Stimulated activated CD4-positive, alpha-beta T cell treated with anti-CD3 and anti-CD28 coated beads, Interleukin-4, amount 100 ng/mL, for 4 hours (primary cell): ENCODE measurements at regions not wholly inside any gene's neighbourhood (a gene's known extent, or its start where the extent isn't known, plus 50 kb on each side); places are given as distances from the start of the nearest gene placed in this dataset.

ENCODE experiments used
- DNase-seq, 2 experiments: peaks; one replicate each; pipeline ENCODE4 v3.0.0-alpha.2; 2020

GRCh38 chr2:191515551-191515950 is 162.4 kb upstream of the NABP1 start:
- no peak for DNase-seq

DNA sequence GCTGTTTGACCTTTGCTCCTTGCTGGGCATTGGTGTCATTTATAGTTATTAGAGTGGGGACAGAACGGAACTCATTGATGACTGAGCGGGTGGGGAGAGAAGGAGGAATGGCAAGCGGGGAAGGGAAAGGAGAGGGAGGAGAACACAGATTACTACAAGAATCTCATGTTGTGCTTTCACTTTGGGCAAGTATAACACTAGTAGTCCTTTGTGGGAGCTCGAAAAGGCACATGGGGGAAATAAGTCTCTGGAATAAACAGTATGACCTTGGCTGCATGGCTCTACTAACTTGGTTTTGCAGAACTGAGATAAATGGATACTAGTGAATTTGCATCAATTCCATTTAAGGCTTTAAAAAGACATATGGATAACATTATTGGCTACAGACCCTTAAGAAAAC is 161.7 kb upstream of the NABP1 start:
- no peak for DNase-seq

DNA sequence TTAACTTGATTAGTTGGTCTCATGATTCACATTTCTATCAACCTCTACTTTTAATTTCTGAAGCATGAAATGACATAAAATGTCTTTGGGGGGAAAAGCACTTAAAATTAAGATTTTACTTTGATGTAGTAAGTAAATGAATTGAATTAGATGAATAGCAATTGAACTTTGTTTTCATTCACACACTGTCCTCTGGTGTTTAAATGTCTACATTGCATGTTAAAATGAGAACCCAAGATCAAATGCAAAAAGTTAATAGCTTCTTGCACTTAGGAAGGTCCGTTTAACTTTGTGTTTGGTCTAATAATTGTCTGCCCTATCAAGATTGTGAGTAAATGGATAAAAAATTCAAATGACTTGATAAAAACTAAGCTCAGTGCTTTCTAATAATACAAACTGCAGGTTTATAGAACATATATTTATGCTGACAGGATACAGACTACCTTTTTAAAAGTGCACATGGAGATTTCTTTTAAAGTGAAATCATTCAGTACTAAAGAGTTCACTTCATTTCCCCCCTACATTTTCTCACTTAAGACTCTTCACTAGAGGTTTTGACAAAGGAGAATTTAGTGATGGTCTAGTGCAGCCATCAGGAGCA is 156.2 kb upstream of the NABP1 start:
- DNase-seq = no peak

- no peak for DNase-seq
Measured at GRCh38 chr2:191522478-191523120, 155.3 kb upstream of the NABP1 start.

DNA sequence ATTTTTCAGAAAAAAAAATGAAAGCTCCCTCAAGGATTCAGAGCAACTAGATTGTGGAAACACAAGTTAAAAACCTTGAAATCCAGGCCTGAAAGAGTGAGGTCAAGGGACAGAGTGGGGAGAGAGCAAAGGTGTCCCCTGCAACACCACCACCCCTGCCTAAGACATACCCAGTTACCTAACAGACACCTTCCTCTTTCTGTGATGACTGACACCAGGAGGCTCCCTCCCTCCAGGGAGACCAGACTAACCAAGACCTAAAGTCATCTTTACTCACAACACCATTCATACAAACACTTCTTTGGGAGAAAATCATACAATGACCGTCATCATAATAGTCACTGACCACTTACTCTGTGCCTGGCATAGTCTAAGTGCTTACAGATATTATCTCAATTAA is 151.8 kb upstream of the NABP1 start:
- no peak for DNase-seq

- no peak for DNase-seq
Measured at GRCh38 chr2:191526536-191526935, 151.4 kb upstream of the NABP1 start.

GRCh38 chr2:191526953-191527556 is 150.9 kb upstream of the NABP1 start:
- DNase-seq = no peak

- DNase-seq = no peak
Measured at GRCh38 chr2:191530618-191531017, 147.3 kb upstream of the NABP1 start.

- DNase-seq = no peak
Measured at GRCh38 chr2:191533693-191534180, 144.2 kb upstream of the NABP1 start.

DNA sequence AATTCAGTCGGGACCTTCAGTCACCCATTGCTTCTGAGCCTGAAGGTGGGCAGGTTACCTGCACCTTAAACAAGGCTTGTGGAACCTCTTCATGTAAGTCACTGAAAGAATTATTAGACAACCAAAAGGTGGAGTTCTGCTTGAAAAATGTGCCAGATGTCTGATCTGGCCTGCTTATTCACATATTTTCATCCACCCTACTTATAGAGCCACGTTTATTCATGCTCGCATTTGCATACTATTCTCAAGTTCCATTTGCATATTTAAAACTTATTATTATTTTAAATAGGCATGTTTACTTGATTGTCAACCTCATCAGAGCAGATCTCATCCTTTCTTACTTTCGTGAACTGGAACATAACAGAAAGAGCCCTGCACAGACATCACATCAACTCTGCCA is 140.0 kb upstream of the NABP1 start:
- DNase-seq = no peak

GRCh38 chr2:191538334-191538903 is 139.5 kb upstream of the NABP1 start:
- DNase-seq = no peak

DNA sequence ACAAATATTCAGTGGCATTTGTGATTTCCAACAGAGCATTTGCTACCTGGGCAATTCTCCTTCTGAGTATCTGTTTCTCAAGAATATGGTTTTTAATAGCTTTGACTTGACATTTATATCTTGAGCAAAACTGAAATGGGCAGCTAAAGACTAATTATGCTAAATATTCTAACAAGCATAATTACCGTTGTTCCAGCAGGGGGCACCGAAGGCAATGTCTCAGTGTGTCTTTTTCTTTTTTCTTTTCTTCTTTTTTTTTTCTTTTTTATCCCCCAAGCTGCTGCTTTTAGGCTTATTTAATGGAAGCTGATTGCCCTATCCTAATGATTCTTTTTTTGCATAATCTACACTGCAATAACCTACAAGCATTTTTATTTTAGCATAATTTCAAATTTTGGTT is 138.9 kb upstream of the NABP1 start:
- no peak for DNase-seq

- no peak for DNase-seq
Measured at GRCh38 chr2:191540681-191541080, 137.3 kb upstream of the NABP1 start.

DNA sequence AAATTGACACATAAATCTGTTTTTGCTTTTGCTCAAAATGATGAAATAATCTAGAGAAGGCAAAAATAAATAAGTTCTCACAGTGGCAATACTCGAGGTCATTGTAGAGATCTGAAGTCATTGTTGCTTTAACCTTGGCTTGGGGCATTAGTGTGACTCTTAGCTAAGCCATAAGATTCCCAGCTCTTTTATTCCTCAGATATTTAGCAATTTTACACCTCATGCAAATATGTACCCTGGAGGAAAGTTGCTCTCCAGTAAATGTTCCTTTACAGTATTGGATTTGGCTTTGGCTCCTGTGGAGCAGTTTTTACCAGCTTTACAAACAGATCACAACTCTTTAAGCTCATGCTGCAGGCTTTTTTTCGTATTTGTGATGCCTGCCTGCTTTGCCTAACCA is 134.2 kb upstream of the NABP1 start:
- no peak for DNase-seq

DNA sequence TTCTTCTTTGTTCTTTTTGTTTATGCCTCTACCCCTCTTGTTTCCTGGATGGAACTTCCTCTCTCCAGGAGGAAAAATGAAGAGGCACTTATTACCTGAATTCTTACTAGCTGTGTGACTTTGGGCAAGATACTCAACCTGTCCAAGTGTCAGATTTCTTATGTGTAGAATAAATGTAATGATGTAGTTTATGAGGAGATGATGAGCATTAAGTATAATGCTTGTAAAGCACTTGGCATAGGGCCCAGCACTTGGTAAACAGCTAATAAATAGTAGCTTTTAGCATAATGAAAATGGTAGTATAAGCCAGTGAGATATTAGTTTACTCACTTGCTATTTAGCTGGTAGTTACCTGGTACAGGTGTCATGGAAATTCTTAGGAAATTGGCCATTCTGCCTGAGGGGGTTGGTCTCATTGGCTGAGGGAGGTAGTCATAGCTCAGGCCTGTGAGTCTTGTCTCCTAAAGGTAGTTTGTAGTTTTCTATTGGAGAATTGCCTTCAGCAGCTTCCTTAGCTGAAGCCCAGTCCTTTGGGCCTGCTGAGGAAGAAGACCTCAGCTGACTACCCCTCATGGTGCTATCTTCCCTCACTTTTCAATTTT is 133.4 kb upstream of the NABP1 start:
- no peak for DNase-seq

GRCh38 chr2:191545361-191545760 is 132.6 kb upstream of the NABP1 start:
- DNase-seq = no peak

- no peak for DNase-seq
Measured at GRCh38 chr2:191552066-191552465, 125.9 kb upstream of the NABP1 start.

DNA sequence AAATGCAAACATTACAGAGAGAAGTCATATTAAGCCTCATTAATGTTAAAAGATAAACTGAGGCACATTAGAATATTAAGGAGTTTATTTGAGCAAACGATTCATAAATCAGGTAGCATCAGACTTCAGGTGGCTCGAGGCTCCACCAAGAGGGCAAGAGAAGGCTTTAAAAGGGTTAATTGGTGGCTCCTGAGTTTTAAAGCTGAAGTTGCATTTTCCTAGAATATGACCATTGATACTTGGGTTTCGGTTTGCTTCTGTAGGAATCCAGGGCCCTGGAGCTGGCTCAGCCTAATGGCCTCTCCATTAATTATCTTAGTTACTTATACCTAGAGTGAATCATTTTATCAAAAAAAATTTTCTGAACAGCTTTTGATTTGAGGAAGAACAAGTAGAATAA is 123.7 kb upstream of the NABP1 start:
- no peak for DNase-seq

DNA sequence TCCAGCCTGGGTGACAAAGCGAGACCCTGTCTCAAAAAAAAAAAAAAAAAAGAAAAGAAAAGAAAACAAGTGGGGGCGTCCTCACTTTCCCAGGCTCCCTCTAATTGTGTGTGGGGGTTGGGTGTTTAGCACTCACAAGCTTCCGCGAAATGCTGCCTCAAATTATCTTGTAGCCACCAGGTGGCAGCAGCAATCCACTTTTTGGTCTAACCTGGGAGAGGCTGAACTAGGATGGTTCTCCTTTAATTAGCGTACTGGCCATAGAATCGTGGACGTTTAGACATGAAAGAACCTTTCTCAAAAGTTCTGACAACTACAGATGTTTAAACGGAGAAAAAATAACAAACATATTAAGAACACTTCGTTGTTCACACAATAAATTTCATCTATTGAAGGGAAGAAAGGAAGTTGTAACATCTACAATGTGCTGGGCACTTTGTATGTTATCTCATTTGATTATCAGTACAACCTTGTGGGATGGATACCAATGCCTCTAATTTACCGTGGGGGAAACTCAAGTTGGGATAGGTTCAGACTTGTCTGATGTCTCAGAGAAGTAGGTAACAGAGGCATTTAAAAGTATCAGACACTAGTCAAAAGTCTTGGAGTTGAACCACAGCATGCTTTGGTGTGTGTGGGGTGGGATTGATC is 122.7 kb upstream of the NABP1 start:
- peak; percentile 77 to 80 for DNase-seq

DNA sequence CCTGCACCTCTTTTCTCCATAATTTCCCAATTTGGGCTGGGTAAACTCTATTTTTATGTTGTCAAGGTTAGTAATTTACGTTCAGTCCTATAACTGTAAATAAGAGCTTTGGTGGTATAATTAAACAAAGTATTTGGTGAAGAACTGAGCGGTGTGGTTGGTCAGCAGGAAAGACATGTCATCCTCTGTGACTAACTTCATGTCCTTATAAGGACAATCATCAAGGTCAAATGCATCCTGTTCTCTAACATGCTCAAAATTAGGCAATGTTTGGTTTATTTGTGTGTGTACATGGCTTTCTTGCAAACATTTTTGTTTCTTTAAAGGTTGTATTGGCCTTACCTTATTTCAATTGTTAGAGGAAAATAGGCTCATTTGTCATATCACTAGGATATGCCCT is 121.5 kb upstream of the NABP1 start:
- DNase-seq = no peak

GRCh38 chr2:191557841-191558240 is 120.1 kb upstream of the NABP1 start:
- DNase-seq = no peak

DNA sequence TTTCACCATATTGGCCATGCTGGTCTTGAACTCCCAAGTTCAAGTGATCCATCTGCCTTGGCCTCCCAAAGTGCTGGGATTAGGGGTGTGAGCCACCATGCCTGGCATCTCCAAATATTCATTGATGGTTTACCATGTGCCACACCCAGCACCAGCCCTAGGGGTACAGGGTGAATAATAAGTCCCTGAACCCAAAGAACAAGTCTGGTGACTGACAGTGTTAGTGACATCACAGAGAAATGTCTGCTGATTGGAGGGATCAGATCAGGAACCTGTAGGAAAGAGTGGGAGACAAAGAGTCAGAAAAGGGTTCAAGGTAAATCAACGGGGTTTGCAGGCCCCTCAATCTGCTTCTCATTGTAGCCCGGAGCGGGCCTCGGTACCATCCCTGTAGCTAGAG is 118.4 kb upstream of the NABP1 start:
- DNase-seq = no peak

GRCh38 chr2:191560411-191560980 is 117.4 kb upstream of the NABP1 start:
- DNase-seq = no peak
